ENCODE measurements at regions not wholly inside any gene's neighbourhood (a gene's known extent, or its start where the extent isn't known, plus 50 kb on each side); places are given as distances from the start of the nearest gene placed in this dataset.

GRCh38 chr3:44048949-44049348 lies 192.7 kb upstream of the TOPAZ1 start:
- no peaks in the 10 kb centered on the region for H3K4me1 ChIP-seq
- DNase-seq, result no peak
- H3K27ac ChIP-seq, result no peak overlapping the region
- no peaks in the 10 kb centered on the region for H3K36me3 ChIP-seq (ENCODE audit: insufficient read depth in 1 of 2, low read depth in 1 of 2)
- 88 to 97% (median 90%) methylated on average over 2 of the region's 2 CpGs for WGBS, 3 donors
- TF ChIP-seq, protein P1, sequence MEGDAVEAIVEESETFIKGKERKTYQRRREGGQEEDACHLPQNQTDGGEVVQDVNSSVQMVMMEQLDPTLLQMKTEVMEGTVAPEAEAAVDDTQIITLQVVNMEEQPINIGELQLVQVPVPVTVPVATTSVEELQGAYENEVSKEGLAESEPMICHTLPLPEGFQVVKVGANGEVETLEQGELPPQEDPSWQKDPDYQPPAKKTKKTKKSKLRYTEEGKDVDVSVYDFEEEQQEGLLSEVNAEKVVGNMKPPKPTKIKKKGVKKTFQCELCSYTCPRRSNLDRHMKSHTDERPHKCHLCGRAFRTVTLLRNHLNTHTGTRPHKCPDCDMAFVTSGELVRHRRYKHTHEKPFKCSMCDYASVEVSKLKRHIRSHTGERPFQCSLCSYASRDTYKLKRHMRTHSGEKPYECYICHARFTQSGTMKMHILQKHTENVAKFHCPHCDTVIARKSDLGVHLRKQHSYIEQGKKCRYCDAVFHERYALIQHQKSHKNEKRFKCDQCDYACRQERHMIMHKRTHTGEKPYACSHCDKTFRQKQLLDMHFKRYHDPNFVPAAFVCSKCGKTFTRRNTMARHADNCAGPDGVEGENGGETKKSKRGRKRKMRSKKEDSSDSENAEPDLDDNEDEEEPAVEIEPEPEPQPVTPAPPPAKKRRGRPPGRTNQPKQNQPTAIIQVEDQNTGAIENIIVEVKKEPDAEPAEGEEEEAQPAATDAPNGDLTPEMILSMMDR (IDR thresholded peaks at IDR 0.05), result no peak
- no peak overlapping the region for H3K4me3 ChIP-seq
- intact Hi-C loops (cut with DNase I), result no loop called here
- no peaks in the 10 kb centered on the region for H3K9me3 ChIP-seq
- ATAC-seq, result no peak
- H3K27me3 ChIP-seq (ENCODE audit: insufficient read depth in 3 of 3, low read length in 2 of 3), result peaks cover 0 to 17% (median 7%) of the 10 kb centered on the region in 3 donors

- Histone ChIP-seq H3K27me3 (ENCODE audit: insufficient read depth in 3 of 3, low read length in 2 of 3) (peaks cover 0 to 17% (median 7%) of the 10 kb centered on the region in 3 donors), H3K9me3 (no peaks in the 10 kb centered on the region), H3K36me3 (ENCODE audit: insufficient read depth in 1 of 2, low read depth in 1 of 2) (no peaks in the 10 kb centered on the region), H3K4me1 (no peaks in the 10 kb centered on the region), H3K27ac (no peak overlapping the region), H3K4me3 (no peak overlapping the region)
- TF ChIP-seq, protein P1 (IDR thresholded peaks at IDR 0.05), result no peak
- intact Hi-C loops (cut with DNase I), result no loop called here
- 77 to 84% (median 80%) methylated on average over 9 of the region's 9 CpGs for WGBS, 3 donors
- no peak for DNase-seq
- ATAC-seq, result no peak
Observed at GRCh38 chr3:44050101-44050500, 191.6 kb upstream of the TOPAZ1 start.

- Histone ChIP-seq H3K27ac (no peak overlapping the region), H3K36me3 (ENCODE audit: insufficient read depth in 1 of 2, low read depth in 1 of 2) (no peaks in the 10 kb centered on the region), H3K4me1 (no peaks in the 10 kb centered on the region), H3K4me3 (no peak overlapping the region), H3K27me3 (ENCODE audit: insufficient read depth in 3 of 3, low read length in 2 of 3) (peaks cover 0 to 17% (median 7%) of the 10 kb centered on the region in 3 donors), H3K9me3 (no peaks in the 10 kb centered on the region)
- DNase-seq (no peak), ATAC-seq (no peak)
- TF ChIP-seq, protein P1 (IDR thresholded peaks at IDR 0.05), result no peak
- 49 to 62% (median 55%) methylated on average over 3 of the region's 3 CpGs for WGBS, 3 donors
- intact Hi-C loops (cut with DNase I), result no loop called here
Observed at GRCh38 chr3:44050867-44051266, 190.8 kb upstream of the TOPAZ1 start.

DNA sequence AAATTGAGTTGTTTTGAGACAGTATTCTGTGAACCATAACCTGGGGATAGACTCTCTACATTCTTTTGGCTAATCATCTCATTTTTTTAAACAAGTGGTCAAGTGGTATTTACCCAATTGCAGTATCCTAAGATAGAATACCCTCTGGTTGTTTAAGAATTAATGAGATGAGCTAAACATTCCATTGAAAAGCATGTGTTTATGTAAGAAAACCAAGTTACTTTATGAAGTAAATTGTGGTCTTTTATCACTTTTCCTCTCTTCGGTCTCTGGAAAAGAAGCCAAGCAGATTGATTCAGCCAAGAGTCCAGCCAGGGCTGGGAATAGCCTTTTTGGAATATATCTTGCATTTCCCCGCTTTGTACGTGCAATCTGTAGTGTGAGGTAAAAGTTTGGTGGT lies 185.7 kb upstream of the TOPAZ1 start:
- DNase-seq (no peak), ATAC-seq (no peak)
- H3K4me3 ChIP-seq, result no peak overlapping the region
- TF ChIP-seq, protein P1 (IDR thresholded peaks at IDR 0.05), result no peak
- intact Hi-C loops (cut with DNase I), result no loop called here
- H3K27ac ChIP-seq, result no peak overlapping the region
- no peaks in the 10 kb centered on the region for H3K4me1 ChIP-seq
- WGBS, 3 donors, result 71 to 85% (median 82%) methylated on average over 3 of the region's 3 CpGs
- no peaks in the 10 kb centered on the region for H3K9me3 ChIP-seq
- H3K27me3 ChIP-seq (ENCODE audit: insufficient read depth in 3 of 3, low read length in 2 of 3), result peaks cover 0 to 33% (median 4%) of the 10 kb centered on the region in 3 donors
- no peaks in the 10 kb centered on the region for H3K36me3 ChIP-seq (ENCODE audit: insufficient read depth in 1 of 2, low read depth in 1 of 2)

Measured in psoas muscle (tissue), 7 donors.